ENCODE measurements at regions not wholly inside any gene's neighbourhood (a gene's known extent, or its start where the extent isn't known, plus 50 kb on each side); places are given as distances from the start of the nearest gene placed in this dataset.

- TF ChIP-seq ZMIZ1 (IDR thresholded peaks at IDR 0.05; ENCODE audit: low read depth in 2 of 2, low read length in 2 of 2) (no peak), SETDB1 (IDR thresholded peaks at IDR 0.05; ENCODE audit: low read length) (no peak), CTCF (IDR thresholded peaks at IDR 0.05 in 2 of 3, conservative IDR thresholded peaks at IDR 0.05 in 1 of 3; ENCODE audit: insufficient read depth in 2 of 3, low read depth in 1 of 3, low read length in 3 of 3) (no peak), MAFF (IDR thresholded peaks at IDR 0.05; ENCODE audit: low read length) (no peak), ATF2 (CRISPR knock-in tag; IDR thresholded peaks at IDR 0.05) (no peak), POLR2AphosphoS2 (IDR thresholded peaks at IDR 0.05; ENCODE audit: low read length) (no peak), POLR2A (conservative IDR thresholded peaks at IDR 0.05) (no peak), POLR2AphosphoS5 (IDR thresholded peaks at IDR 0.05; ENCODE audit: control insufficient read depth, insufficient read depth, low read depth, low read length) (no peak), TRIM25 (IDR thresholded peaks at IDR 0.05; ENCODE audit: borderline replicate concordance) (no peak), CHD2 (IDR thresholded peaks at IDR 0.05; ENCODE audit: low read depth, low read length) (no peak), TCF7 (IDR thresholded peaks at IDR 0.05; ENCODE audit: borderline replicate concordance) (no peak), ATF6 (CRISPR knock-in tag; IDR thresholded peaks at IDR 0.05) (no peak), ZNF184 (CRISPR knock-in tag; IDR thresholded peaks at IDR 0.05) (no peak)
Observed at GRCh38 chr2:239594772-239595608, 194.2 kb upstream of the HDAC4 start.
